ENCODE measurements at regions not wholly inside any gene's neighbourhood (a gene's known extent, or its start where the extent isn't known, plus 50 kb on each side); places are given as distances from the start of the nearest gene placed in this dataset.
"Not testable (repeated sequence)": the region's sequence is repeated elsewhere in the genome, so short reads cannot be mapped to it uniquely, and the experiment has no call there.

GRCh38 chr2:84373391-84373790, 85.7 kb downstream of the SUCLG1 start:
- no peak for DNase-seq (ENCODE audit: low read depth in 2 of 3, low spot score in 2 of 3)

GRCh38 chr2:84362541-84362940, 96.5 kb downstream of the SUCLG1 start:
- DNase-seq (ENCODE audit: low read depth in 2 of 3, low spot score in 2 of 3) = no peak

GRCh38 chr2:84338069-84338468, 121.0 kb downstream of the SUCLG1 start:
- no peak for DNase-seq (ENCODE audit: low read depth in 2 of 3, low spot score in 2 of 3)

GRCh38 chr2:84327645-84328249, 131.3 kb downstream of the SUCLG1 start:
- DNase-seq (ENCODE audit: low read depth in 2 of 3, low spot score in 2 of 3) = no peak

- DNase-seq (ENCODE audit: low read depth in 2 of 3, low spot score in 2 of 3) = no peak
These were observed 132.1 kb downstream of the SUCLG1 start for GRCh38 chr2:84326831-84327432.

GRCh38 chr2:84323890-84324289, 135.2 kb downstream of the SUCLG1 start:
- no peak for DNase-seq (ENCODE audit: low read depth in 2 of 3, low spot score in 2 of 3)

GRCh38 chr2:84320940-84321339, 138.1 kb downstream of the SUCLG1 start:
- no peak for DNase-seq (ENCODE audit: low read depth in 2 of 3, low spot score in 2 of 3)

- DNase-seq (ENCODE audit: low read depth in 2 of 3, low spot score in 2 of 3) = no peak
These were observed 139.5 kb downstream of the SUCLG1 start for GRCh38 chr2:84319581-84319980.

GRCh38 chr2:84317135-84317534, 141.9 kb downstream of the SUCLG1 start:
- no peak for DNase-seq (ENCODE audit: low read depth in 2 of 3, low spot score in 2 of 3)

GRCh38 chr2:84314901-84315330, 144.2 kb downstream of the SUCLG1 start:
- peak; percentile 35 to 84 (median 68) for DNase-seq (ENCODE audit: low read depth in 2 of 3, low spot score in 2 of 3)

- DNase-seq (ENCODE audit: low read depth in 2 of 3, low spot score in 2 of 3) = no peak
These were observed 144.8 kb downstream of the SUCLG1 start for GRCh38 chr2:84314250-84314649.

GRCh38 chr2:84309281-84309680, 149.8 kb downstream of the SUCLG1 start:
- no peak for DNase-seq (ENCODE audit: low read depth in 2 of 3, low spot score in 2 of 3)

- DNase-seq (ENCODE audit: low read depth in 2 of 3, low spot score in 2 of 3) = no peak
These were observed 152.7 kb downstream of the SUCLG1 start for GRCh38 chr2:84306361-84306760.

- DNase-seq (ENCODE audit: low read depth in 2 of 3, low spot score in 2 of 3) = peak; percentile 4 to 66 (median 28)
These were observed 156.3 kb downstream of the SUCLG1 start for GRCh38 chr2:84302513-84303412.

- DNase-seq (ENCODE audit: low read depth in 2 of 3, low spot score in 2 of 3) = no peak
These were observed 157.4 kb downstream of the SUCLG1 start for GRCh38 chr2:84301717-84302116.

- DNase-seq (ENCODE audit: low read depth in 2 of 3, low spot score in 2 of 3) = no peak
These were observed 158.4 kb downstream of the SUCLG1 start for GRCh38 chr2:84300696-84301029.

GRCh38 chr2:84300001-84300695, 158.9 kb downstream of the SUCLG1 start:
- DNase-seq (ENCODE audit: low read depth in 2 of 3, low spot score in 2 of 3) = not testable (repeated sequence)

GRCh38 chr2:84299211-84299775, 159.8 kb downstream of the SUCLG1 start:
- DNase-seq (ENCODE audit: low read depth in 2 of 3, low spot score in 2 of 3) = no peak

GRCh38 chr2:84297155-84297554, 161.9 kb downstream of the SUCLG1 start:
- DNase-seq (ENCODE audit: low read depth in 2 of 3, low spot score in 2 of 3) = no peak

- no peak for DNase-seq (ENCODE audit: low read depth in 2 of 3, low spot score in 2 of 3)
These were observed 165.2 kb downstream of the SUCLG1 start for GRCh38 chr2:84293791-84294380.
